GM19043 (cell line): ENCODE measurements at regions not wholly inside any gene's neighbourhood (a gene's known extent, or its start where the extent isn't known, plus 50 kb on each side); places are given as distances from the start of the nearest gene placed in this dataset.

Source experiments
- ATAC-seq: cut with Tn5 transposase; IDR thresholded peaks from one replicate; pipeline ENCODE4 v1.9.1; 2021; ENCODE audit warnings: low read depth; ENCODE audit not compliant: unreplicated experiment

DNA sequence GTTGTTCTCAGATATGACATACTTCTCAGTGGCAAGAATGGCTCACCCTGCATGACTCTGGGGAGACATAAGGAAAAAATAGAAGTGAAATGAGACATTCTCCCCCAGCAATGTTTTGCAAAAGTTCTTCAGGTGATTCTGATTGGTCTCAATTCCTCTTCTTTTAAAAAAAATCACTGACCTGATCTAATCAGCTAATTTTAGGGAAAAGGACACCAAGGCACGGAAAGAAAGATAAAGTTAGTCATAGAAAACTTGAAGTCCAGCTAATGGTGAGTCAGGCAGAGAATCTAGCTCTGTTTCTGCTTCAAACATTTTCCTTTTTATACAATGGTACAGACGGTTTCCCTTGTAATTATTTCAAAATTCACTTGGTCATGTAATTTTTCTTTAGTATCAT lies 1018.9 kb upstream of the ARRDC3 start:
- no peak for ATAC-seq

DNA sequence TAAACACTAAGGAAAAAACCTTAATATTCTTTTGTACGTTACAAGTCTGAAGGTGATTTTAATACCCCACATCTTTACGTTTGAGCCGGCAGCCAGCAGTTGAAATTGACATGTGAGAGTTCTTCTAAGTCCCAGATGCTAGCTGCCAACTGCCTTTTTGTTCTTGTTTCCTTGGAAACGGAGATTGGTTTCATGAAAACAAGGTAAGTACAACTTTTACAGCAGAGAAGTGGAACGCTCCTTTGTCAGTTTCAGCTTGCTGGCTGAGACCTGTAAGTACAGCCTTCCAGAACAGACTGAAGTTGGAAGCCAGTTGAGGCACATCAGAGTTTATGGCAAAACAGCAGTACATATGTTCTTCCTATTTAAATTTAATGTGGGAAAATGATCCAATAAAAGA lies 1018.4 kb upstream of the ARRDC3 start:
- no peak for ATAC-seq

DNA sequence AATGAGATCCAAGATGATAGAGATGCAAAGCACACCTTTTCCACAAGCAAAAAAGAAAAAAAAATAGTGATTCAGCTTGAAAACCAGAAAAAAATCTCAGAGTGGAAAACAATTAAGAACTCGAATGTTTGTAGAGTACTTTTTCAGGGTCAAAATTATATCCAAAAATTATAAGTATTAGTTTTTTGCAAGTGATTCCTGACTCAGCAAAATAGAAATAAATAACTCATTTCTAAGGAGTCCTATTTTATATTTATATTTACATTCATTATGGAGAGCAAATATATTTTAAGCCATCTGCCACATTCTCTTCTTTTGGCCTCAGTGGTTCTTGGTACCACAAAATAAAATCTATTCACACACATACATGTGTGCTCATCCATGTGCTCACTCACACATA lies 1011.8 kb upstream of the ARRDC3 start:
- no peak for ATAC-seq

DNA sequence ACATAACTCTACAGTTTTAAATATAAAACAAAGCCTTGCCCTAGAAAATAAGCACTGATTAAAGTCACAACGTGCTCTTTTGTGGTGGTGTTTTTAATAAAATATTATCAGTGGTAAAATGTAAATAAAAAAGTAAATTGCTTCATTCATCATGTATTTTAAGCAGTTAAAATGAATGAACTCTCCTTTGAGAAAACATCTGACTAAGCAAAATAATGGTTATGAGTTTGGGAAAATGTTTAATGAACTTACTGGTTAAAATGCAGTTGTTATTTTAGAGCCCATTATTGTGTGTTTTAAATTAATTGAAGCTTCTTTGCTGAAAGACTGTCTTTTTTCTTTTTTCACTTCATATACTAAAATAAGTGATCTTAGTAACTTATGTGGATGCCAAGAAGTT lies 1007.5 kb upstream of the ARRDC3 start:
- ATAC-seq: no peak

DNA sequence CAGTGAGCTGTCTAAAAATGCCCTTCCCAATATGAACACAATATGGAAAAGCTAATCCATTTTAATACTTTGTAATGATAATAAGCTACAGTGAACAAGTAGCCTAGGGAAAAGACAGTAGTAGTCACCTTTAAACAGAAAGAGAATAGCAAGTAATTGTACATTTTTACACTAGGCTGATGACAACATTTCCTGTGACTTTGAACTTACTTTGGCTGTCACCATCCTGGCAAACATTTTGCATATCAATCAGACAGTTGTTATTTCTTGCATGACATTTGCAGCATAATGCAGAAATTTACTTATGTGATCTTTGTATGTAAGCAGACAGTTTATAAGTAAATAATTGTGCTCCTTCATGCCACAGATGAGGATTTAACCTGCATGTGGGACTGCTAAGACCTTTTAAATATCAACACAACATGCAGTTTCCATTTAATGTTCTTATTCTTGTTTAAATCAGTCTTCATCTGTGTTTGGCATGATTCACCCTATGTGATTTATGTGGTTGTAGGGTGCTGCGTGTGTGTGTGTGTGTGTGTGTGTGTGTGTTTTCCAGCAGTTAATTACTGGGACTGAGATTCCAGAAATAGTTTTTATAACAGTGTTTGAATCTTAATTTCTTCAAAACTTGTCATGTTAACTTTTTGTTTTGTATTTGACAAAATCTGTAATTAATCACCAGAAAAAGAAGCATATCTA lies 997.1 kb upstream of the ARRDC3 start:
- ATAC-seq: no peak

DNA sequence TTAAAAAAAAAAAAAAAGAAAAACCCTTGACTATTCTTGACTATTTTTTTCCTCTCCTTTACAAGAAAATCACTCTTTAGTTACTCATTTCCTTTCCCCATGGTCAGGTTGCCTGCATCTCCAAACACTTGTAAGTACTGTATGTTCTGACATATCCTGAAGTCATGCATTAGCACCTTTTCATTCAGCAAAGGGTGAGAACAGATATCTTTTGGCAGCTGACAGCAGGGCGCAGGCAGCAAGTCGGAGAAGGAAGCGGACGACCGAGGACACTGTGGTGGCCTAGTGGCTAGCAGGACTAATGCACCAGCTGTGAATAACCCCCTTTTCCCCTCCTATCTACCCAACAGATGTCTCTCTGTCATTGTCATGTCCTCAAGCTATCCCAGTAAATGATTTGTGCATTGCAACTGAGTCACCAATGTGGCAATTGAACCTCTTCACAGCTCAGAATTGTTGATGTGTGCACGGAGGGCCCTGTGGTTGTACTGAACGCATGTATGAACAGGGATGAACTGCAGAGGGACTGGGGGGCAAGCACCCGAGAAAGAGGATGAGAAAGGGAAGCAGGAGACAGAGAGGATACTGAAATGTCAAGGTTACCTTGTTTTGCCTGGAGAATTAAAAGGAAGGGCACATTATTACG lies 996.0 kb upstream of the ARRDC3 start:
- ATAC-seq: no peak

DNA sequence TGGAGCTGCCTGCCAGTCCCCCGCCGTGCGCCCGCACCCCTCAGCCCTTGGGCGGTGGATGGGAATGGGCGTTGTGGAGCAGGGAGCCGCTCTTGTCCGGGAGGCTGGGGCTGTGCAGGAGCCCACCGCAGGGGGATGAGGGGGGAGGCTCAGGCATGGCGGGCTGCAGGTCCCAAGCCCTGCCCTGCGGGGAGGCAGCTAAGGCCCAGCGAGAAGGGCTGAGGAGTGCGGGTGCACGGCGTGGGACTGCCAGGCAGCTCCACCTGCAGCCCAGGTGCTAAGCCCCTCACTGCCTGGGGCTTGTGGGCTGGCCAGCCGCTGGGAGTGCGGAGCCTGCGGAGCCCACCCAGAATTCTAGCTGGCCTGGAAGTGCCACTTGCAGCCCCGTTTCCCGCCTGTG lies 991.7 kb upstream of the ARRDC3 start:
- no peak for ATAC-seq

DNA sequence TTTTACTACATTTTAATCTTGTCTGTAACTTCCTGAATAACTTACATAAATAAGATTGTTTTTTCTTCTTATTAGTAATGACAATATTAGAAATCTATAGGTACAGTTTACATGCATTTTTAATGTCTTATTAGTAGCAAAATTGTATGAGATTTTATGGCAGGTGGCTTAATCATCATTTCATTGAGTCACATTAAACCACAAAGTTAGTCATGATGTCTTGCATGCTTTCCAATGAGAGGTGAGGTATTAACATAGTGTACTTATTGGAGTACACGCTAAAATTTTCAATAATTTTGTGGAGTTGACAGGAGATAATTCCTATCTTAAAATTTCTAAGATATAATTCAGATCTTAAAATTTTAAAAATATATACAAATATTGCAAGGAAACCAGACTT lies 989.6 kb upstream of the ARRDC3 start:
- ATAC-seq: no peak

DNA sequence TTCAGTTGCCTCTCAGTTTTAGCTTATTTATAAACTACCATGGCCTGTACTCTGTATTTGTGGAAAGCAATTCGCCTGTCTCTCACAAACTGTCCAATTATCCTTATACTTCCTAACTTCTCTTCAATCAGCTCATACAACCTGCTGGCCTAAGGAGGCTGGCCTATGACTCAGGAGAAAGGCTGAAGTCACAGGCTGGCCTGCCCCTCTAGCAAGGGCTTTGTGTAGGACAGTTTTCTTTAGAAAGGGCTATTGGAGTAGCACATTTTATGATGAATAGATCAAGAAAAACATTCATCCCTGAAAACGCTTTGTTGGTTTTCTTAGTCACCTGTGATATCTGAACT lies 988.7 kb upstream of the ARRDC3 start:
- ATAC-seq: no peak

DNA sequence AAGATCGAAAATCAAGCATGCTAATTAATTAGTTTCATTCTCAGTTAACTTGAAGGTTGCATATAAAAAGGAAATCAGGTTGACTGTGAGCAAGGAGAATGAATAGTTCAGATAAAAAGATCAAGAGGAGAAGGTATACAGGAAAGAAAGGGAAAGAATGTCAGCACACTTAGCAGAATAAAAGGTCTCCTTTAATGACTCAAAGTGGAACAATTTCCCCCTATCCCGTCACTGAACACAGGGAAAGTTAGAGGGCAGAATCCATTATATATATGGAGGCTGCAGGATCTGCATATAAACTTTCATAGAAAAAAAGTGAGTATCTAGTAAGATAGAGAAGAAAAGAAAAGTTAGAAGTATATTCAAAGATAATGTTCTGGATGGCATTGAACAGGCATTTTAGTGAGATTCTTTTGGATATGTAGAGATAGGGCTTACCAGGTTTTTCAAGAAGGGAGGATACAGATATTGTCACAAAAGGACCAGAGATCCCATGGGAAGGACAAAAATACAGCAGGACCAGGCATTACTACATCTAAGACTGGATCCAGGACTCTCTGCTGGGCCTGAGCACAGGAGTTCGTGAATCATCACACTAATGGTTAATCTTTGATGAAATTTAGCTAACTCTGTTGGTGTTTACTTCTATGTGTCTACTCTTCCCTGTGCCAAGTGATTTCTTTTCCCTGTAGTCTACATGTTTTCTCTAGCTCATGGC lies 988.2 kb upstream of the ARRDC3 start:
- no peak for ATAC-seq

DNA sequence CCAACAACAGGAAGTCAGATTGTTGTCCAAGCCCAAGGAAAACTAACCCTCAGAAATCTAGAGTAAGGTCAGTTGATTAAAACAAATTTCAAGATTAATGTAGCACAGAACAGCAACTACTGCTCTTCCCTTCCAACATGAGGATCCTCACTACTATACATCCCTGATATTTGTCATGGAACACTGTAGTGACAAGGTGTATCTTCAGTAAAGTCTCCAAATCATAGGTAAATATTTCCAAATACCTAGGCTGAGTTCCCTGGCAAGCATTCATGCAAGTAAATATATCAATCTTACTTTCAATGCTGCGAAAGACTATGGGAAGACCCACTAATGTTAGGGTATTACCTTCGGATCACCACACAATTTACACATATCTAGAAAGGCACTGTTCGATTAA lies 986.9 kb upstream of the ARRDC3 start:
- ATAC-seq: no peak

DNA sequence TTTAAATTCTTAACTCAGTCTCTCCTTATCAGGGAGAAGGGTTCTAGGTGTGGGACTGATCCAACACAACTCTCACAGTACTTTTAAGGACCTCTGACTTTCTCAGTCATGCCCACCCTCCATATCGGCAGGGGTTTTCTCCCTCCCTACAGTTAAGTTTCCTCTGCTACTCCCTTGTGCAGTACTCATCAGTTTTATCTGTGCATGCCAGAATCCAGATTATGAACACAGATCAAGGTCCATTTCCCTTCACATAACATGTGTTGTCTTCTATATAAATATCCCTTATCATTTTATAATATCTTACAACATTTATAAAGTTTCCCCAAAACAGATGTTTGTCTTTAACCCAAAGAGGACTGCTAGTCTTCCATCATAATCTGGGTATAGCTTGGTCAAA lies 986.5 kb upstream of the ARRDC3 start:
- ATAC-seq: no peak

DNA sequence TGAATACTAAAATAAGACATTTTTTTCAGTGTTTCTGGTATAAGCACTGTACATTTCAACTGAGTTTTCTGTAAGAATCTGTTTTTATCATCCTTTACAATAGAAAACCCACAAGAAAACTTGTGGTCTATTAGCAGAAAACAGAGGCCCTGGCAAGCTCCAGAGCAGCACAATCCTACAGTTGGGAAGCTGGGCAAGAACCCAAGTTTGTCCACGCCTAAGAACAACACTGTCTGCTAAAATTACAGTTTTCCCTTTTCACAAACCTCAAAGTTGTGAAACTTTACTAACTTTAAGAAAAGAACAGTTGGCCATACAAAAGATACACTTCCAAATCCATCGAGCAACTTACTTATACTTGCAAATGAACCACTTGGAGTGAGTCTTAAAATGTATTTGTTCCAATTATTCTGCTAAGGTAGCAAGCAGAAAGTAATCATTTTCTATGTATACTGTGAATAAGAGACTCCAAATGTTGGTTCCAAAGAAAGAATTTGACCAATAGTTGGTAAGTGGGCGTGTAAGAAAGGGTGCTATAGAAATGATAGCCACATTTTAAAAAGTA lies 982.0 kb upstream of the ARRDC3 start:
- ATAC-seq: no peak

DNA sequence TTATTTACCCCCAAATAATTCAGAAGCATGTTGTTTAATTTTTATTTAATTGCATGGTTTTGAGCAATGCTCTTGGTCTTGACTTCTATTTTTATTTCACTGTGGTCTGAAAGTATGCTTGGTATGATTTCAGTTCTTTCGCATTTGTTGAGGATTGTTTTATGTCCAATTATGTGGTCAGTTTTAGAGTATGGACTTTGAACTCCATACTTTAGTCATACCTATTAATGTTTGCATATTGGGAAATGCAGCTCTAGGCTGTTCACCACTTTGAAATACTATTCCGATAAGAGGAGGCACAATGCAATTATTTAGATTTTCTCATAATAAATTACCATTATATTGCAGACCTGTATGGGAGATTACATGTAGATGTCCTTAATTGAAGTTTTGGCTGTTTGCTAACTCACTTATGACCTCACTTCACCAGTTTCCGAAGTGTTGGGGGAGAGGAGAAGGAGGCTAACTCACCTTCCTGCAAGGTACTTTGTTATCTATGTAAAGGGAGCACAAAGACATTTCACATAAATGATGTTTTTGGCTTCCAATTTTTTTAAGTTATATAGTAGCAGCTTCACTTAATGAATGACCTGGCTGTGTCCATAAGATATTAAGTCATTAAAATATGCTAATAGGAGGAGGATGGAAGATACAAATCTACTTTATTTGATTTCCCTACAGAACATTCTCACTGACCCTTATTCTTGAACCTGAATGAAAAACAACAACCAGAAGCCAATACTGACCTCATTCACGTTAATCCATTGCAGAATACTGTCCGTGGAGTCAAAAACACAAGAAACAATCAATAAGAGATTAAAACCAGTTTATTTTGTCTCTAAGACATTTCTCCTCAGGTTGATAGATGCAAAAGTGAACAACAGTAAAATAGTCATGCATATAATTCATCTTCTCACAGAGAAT lies 970.3 kb upstream of the ARRDC3 start:
- ATAC-seq: no peak

DNA sequence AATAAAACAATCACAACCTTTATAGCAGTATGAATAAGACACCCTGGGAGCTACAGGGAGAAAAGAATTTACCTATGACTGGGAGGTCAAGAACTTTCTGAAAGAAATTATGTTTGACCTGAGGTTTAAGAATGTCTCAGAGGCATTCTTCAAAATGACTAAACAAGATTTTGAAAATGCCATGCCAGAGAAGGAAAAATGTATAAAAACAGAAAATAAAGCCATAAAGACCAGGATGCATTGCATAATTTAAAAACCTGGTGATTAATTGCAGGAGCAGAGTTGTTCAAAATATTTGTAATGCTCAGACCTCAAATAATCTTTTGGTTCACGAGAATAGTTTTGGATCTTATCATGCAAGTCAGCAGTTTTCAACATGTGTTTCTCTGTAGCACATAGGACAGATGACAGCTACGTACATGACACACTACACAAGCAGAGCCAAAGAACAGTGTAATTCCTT lies 954.7 kb upstream of the ARRDC3 start:
- no peak for ATAC-seq

DNA sequence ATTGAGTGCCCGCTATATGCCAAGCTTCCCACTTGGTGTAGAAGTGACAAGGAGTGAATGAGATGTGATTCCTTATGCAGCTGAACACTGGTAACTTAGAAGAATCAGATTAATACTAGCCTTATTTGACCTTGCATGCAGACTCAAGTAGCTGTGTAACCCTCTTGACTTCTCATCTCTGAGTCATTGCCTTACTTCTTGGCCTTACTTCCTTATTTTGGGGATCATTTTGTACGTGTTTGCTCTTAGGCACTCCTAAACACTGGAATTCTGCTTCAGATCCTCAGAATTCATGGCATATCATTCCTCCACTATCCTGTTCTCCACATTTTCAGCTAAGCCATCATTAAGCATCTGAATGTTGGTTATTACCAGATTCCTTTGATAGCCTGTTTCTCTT lies 948.9 kb upstream of the ARRDC3 start:
- ATAC-seq: no peak

DNA sequence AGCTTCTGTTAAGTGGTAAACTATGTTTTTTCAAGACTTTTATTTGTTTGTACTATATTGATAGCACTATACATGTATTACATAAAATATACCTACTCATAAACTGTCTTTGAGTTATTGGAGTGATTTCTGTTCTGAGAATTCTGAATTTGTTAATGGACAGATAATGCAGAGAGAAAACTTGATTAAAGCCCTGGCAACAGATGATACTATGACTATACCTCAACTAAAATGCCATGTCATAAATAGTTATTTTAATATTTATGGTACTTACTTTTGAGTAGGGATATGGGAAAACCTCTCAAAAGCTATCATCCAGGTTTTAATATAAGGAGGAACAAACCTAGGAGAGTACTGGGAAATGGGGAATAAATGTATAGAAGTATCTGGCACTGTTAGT lies 947.2 kb upstream of the ARRDC3 start:
- no peak for ATAC-seq

DNA sequence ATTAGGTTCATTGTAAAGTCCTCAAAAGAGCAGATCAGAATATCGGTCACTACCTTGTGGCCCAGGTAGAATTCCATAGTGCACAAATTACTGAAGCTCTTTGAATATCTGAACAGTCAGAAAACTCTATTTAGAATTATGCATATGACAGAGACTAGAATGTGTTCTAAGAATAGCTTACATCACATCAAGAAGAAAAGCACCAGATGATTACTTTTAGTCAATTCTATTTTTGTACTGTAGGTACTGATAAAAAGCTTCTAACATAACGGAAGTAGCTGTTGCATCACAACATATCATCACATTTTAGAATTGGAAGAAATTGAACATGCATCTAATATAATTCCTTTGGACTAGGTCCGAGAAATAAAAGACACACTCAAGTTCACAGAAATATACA lies 946.6 kb upstream of the ARRDC3 start:
- no peak for ATAC-seq

DNA sequence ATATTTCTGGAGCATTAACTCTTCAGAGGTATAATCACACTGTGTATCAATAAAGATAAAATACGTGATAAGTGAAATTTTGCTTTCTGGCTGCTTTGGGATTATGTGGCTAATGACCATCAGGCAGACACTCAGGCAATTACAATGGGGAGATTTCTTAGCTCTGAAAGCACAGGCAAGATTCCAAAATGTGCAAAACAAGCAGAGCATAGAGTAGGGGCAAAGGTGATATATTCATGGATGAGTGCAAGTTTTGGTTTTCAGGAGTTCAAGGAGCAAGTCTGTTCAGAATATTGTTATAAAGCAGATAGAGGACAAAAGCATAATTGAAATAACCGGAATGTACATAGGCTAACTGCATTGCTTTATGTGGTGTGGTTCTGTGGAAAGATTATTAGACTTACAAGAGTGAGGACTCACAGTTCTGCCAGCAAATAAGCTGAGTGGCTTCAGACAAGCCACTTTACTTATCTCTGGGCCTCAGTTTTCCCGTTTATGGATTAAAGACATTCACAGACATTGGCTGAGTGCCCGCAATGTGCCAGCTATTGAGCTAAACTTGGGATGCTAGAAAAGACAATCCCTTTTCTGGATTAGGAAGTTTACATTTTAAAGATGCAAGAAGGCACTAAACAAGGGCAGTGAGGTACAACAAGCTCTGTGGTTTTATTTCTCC lies 945.6 kb upstream of the ARRDC3 start:
- ATAC-seq: no peak

DNA sequence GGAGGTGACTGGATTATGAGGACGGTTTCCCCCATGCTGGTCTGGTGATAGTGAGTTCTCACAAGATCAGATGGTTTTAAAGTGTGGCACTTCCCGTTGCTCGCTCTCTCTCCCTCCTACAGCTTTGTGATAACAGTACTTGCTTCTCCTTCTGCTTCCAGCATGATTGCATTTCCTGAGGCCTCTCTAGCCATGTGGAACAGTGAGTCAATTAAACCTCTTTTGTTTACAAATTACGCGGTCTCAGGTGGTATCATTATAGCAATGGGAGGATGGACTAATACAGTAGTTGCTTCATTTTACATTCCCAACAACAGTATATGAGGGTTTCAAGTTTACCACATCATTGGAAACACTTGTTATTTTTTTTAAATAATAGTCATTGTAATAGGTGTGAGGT lies 937.3 kb upstream of the ARRDC3 start:
- no peak for ATAC-seq
